ENCODE measurements at regions not wholly inside any gene's neighbourhood (a gene's known extent, or its start where the extent isn't known, plus 50 kb on each side); places are given as distances from the start of the nearest gene placed in this dataset.

- WGBS, 5 donors, result 81 to 94% (median 85%) methylated on average over 1 of the region's 1 CpG
Observed at GRCh38 chr5:25393957-25394356, 749.2 kb upstream of the CDH10 start.

GRCh38 chr5:25393256-25393655 is 748.5 kb upstream of the CDH10 start:
- no peaks in the 10 kb centered on the region for H3K27me3 ChIP-seq (replicated peaks in 1 of 7)
- H3K27ac ChIP-seq, result no peak overlapping the region
- H3K36me3 ChIP-seq, result no peaks in the 10 kb centered on the region
- no peak for DNase-seq
- H3K9me3 ChIP-seq, result peaks cover 0 to 24% (median 5%) of the 10 kb centered on the region in 8 donors
- TF ChIP-seq POLR2A (IDR thresholded peaks at IDR 0.05), result no peak
- TF ChIP-seq POLR2AphosphoS5 (IDR thresholded peaks at IDR 0.05), result no peak
- TF ChIP-seq CTCF (IDR thresholded peaks at IDR 0.05 in 8 of 11, conservative IDR thresholded peaks at IDR 0.05 in 3 of 11), result no peak
- 82 to 100% (median 88%) methylated on average over 1 of the region's 1 CpG for WGBS, 5 donors
- intact Hi-C loops (cut with DNase I; ENCODE audit: low total_unique reads), result no loop called here
- H3K4me1 ChIP-seq, result no peaks in the 10 kb centered on the region
- no peak overlapping the region for H3K4me3 ChIP-seq

More at GRCh38 chr5:25393957-25394356, 749.2 kb upstream of the CDH10 start:
- Histone ChIP-seq H3K4me1 (no peaks in the 10 kb centered on the region), H3K27me3 (replicated peaks in 1 of 7) (no peaks in the 10 kb centered on the region), H3K9me3 (peaks cover 0 to 27% (median 5%) of the 10 kb centered on the region in 8 donors), H3K27ac (no peak overlapping the region), H3K4me3 (no peak overlapping the region), H3K36me3 (no peaks in the 10 kb centered on the region)
- intact Hi-C loops (cut with DNase I; ENCODE audit: low total_unique reads), result no loop called here
- TF ChIP-seq POLR2AphosphoS5 (IDR thresholded peaks at IDR 0.05) (no peak), POLR2A (IDR thresholded peaks at IDR 0.05) (no peak), CTCF (IDR thresholded peaks at IDR 0.05 in 8 of 11, conservative IDR thresholded peaks at IDR 0.05 in 3 of 11) (no peak)
- no peak for DNase-seq

GRCh38 chr5:25387953-25388352 is 743.2 kb upstream of the CDH10 start:
- no peak overlapping the region for H3K4me3 ChIP-seq
- H3K27me3 ChIP-seq (replicated peaks in 1 of 7), result no peaks in the 10 kb centered on the region
- H3K9me3 ChIP-seq, result peaks cover 0 to 23% (median 17%) of the 10 kb centered on the region in 8 donors
- intact Hi-C loops (cut with DNase I; ENCODE audit: low total_unique reads), result no loop called here
- H3K36me3 ChIP-seq, result no peaks in the 10 kb centered on the region
- H3K4me1 ChIP-seq, result no peaks in the 10 kb centered on the region
- H3K27ac ChIP-seq, result no peak overlapping the region
- 58 to 85% (median 78%) methylated on average over 1 of the region's 1 CpG for WGBS, 5 donors
- no peak for TF ChIP-seq CTCF (IDR thresholded peaks at IDR 0.05 in 8 of 11, conservative IDR thresholded peaks at IDR 0.05 in 3 of 11)
- no peak for TF ChIP-seq POLR2A (IDR thresholded peaks at IDR 0.05)
- no peak for TF ChIP-seq POLR2AphosphoS5 (IDR thresholded peaks at IDR 0.05)
- no peak for DNase-seq

GRCh38 chr5:25362799-25363198 is 718.0 kb upstream of the CDH10 start:
- intact Hi-C loops (cut with DNase I; ENCODE audit: low total_unique reads), result no loop called here
- WGBS, 5 donors, result 83 to 100% (median 90%) methylated on average over 3 to 5 of the region's 5 CpGs

More at GRCh38 chr5:25362799-25363198, 718.0 kb upstream of the CDH10 start:
- peaks cover 0 to 63% (median 36%) of the 10 kb centered on the region in 8 donors for H3K9me3 ChIP-seq
- DNase-seq, result no peak
- no peaks in the 10 kb centered on the region for H3K27me3 ChIP-seq (replicated peaks in 1 of 7)
- H3K36me3 ChIP-seq, result no peaks in the 10 kb centered on the region
- no peaks in the 10 kb centered on the region for H3K4me1 ChIP-seq
- TF ChIP-seq CTCF (IDR thresholded peaks at IDR 0.05 in 8 of 11, conservative IDR thresholded peaks at IDR 0.05 in 3 of 11) (no peak), POLR2AphosphoS5 (IDR thresholded peaks at IDR 0.05) (no peak), POLR2A (IDR thresholded peaks at IDR 0.05) (no peak)
- no peak overlapping the region for H3K4me3 ChIP-seq
- H3K27ac ChIP-seq, result no peak overlapping the region
